ENCODE measurements at regions not wholly inside any gene's neighbourhood (a gene's known extent, or its start where the extent isn't known, plus 50 kb on each side); places are given as distances from the start of the nearest gene placed in this dataset.

GRCh38 chr16:52074133-52074532, 472.8 kb downstream of the TOX3 start:
- DNase-seq (ENCODE audit: low read depth in 1 of 2, low spot score in 1 of 2): no peak
- H3K27ac ChIP-seq (replicated peaks): no peak overlapping the region
- TF ChIP-seq SPI1 (IDR thresholded peaks at IDR 0.05; ENCODE audit: borderline replicate concordance, low read depth) (no peak), POLR2AphosphoS5 (IDR thresholded peaks at IDR 0.05; ENCODE audit: low read depth) (no peak), GABPA (IDR thresholded peaks at IDR 0.05; ENCODE audit: low read depth) (no peak), REST (IDR thresholded peaks at IDR 0.05; ENCODE audit: insufficient replicate concordance, low read depth) (no peak), CTCF (IDR thresholded peaks at IDR 0.05; ENCODE audit: insufficient read depth, low read length) (no peak)
- no peak overlapping the region for H3K4me3 ChIP-seq (replicated peaks; ENCODE audit: insufficient read depth, low read length)
- H3K27me3 ChIP-seq (ENCODE audit: insufficient read depth, poor library complexity, severe bottlenecking): no peaks in the 10 kb centered on the region

GRCh38 chr16:52073024-52073423, 473.9 kb downstream of the TOX3 start:
- no peaks in the 10 kb centered on the region for H3K27me3 ChIP-seq (ENCODE audit: insufficient read depth, poor library complexity, severe bottlenecking)
- H3K27ac ChIP-seq (replicated peaks): no peak overlapping the region
- TF ChIP-seq GABPA (IDR thresholded peaks at IDR 0.05; ENCODE audit: low read depth): no peak
- no peak for TF ChIP-seq REST (IDR thresholded peaks at IDR 0.05; ENCODE audit: insufficient replicate concordance, low read depth)
- no peak for TF ChIP-seq POLR2AphosphoS5 (IDR thresholded peaks at IDR 0.05; ENCODE audit: low read depth)
- no peak for TF ChIP-seq CTCF (IDR thresholded peaks at IDR 0.05; ENCODE audit: insufficient read depth, low read length)
- no peak for TF ChIP-seq SPI1 (IDR thresholded peaks at IDR 0.05; ENCODE audit: borderline replicate concordance, low read depth)
- no peak overlapping the region for H3K4me3 ChIP-seq (replicated peaks; ENCODE audit: insufficient read depth, low read length)
- no peak for DNase-seq (ENCODE audit: low read depth in 1 of 2, low spot score in 1 of 2)

- TF ChIP-seq CTCF (IDR thresholded peaks at IDR 0.05; ENCODE audit: insufficient read depth, low read length) (no peak), REST (IDR thresholded peaks at IDR 0.05; ENCODE audit: insufficient replicate concordance, low read depth) (no peak), SPI1 (IDR thresholded peaks at IDR 0.05; ENCODE audit: borderline replicate concordance, low read depth) (no peak), GABPA (IDR thresholded peaks at IDR 0.05; ENCODE audit: low read depth) (no peak), POLR2AphosphoS5 (IDR thresholded peaks at IDR 0.05; ENCODE audit: low read depth) (no peak)
- no peak overlapping the region for H3K27ac ChIP-seq (replicated peaks)
- DNase-seq (ENCODE audit: low read depth in 1 of 2, low spot score in 1 of 2): no peak
- no peaks in the 10 kb centered on the region for H3K27me3 ChIP-seq (ENCODE audit: insufficient read depth, poor library complexity, severe bottlenecking)
- H3K4me3 ChIP-seq (replicated peaks; ENCODE audit: insufficient read depth, low read length): no peak overlapping the region
These were observed 475.8 kb downstream of the TOX3 start for GRCh38 chr16:52071101-52071500.

All from HL-60 (cell line).